NCI-H69 (cell line): ENCODE measurements at regions not wholly inside any gene's neighbourhood (a gene's known extent, or its start where the extent isn't known, plus 50 kb on each side); places are given as distances from the start of the nearest gene placed in this dataset.

Source experiments
- DNase-seq: peaks from one replicate; lab custom pipeline; 2025; lab: John Stamatoyannopoulos, UW

DNA sequence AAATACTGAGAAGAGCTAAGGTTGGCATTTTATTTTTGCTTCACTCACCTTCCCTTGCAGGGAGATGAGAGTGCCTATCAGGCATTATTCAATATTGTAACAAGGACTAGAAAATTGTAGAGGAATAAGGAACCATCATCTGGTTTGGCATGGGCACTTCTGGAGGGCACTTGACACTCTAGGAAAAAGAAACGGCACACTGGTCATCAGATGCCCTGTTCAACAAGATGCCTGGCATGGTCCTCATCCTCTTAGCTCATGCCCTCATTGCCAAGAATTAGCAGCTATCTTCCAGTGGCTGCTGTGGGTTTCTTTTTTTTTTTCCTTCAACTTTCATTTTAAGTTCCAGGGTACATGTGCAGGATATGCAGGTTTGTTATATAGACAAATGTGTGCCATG, 95.1 kb upstream of the ESRRG start:
- DNase-seq: no peak

DNA sequence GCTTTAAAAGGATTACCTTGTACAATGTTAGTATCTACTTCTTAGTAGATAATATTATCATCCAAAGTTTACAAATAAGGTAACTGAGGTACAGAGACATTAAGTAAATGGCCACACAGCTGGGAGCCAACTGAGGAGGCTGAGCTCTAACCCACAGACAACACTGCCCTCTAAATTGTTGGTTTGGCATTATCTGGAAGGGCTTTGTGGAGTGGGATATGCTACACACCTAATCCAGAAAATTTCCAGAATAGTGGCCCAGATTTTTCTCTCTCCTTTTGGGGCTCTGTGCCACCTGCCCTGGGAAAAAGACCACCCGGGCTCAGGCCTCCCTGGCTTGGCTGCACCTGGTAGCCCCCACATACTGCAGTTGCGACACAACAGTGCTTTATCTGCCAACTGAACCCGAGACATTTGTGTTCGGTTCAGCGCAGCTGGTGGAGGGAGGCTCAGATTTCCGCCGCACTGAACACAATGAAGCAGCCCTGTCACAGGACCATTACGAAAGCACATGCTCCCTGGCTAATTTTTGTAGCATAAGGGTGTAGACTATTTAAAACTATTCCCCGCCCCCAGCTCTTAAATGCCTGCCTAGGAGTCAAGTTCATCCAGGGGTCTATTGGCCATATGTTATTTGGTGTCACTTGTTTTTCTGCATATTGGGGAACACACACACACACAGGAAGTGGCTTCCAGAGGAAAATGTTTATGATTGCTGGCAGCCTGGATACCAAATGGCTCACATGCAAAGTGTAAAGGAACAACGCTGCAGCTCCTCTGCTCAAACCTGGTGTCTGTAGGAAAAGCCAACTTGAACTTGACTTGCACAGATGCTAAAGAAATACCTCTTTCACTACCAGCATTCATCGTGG, 92.3 kb upstream of the ESRRG start:
- peak; percentile 98 for DNase-seq

DNA sequence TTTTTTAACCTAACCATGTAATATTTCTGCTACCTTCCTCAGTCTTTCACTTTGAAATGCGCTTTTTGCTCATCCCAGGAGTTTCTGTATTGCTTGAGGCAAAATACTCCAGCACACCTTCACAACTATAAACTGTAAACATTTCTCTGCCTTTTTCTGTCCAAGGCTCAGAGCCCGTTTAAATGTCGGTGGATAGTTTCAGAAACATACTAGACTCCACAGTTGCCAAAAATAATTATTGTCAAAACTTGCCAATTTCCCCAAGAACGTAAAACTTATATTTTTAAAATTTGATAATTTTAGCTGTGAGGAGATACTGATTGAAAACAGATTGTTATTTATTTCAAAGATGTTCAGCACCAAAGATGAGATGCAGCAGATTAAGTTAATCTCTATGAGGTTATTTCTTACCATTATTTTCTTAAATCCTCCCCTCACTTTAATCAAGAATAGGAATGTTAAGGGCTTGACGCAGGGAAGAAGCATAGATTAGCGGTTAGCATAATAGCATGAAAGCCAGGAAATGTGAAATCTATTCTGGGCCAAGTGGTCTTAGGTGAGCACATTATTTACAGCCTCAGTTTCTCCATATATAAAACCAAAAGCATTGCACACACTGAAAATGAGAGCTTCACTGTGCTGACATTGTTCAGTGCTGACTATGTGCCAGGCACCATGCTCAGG, 91.5 kb upstream of the ESRRG start:
- DNase-seq: peak; percentile 54

DNA sequence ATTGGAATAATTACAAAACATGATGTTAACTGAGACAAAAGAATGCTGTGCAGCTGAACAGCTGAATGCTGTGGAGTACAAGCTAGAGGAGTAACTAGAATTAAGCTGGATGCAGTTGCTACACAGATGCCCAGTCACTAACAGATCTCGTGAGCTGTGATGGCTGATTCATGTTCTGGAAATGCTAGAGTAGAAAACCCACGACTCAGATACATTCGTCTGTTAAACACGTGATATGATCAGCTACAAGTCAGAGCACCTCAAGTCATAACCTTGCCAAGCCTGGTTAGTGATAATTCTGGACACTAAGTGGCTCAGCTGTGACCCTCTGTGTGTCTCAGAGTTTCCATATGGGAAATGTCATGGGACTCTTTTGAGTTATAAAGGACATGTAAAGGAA, 89.7 kb upstream of the ESRRG start:
- peak; percentile 16 for DNase-seq

DNA sequence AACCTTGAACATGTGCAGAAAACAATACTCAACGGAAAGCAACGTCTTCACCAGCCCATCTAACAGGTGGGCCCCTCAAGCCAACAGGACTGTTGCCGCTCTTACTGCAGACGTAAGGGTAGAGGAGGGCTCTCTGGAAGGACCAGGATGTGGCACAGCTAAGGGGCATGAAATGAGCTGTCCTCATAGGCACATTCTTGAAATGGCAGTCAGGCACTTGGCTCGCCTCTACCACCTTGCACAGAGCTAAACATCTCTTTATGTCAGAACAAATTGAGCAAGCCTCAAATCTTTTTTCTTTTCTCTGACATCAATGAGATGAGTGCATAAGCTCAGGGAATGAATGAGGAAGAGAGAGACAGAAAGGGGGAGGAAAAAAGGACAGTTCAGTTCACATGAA, 86.4 kb upstream of the ESRRG start:
- DNase-seq: no peak

DNA sequence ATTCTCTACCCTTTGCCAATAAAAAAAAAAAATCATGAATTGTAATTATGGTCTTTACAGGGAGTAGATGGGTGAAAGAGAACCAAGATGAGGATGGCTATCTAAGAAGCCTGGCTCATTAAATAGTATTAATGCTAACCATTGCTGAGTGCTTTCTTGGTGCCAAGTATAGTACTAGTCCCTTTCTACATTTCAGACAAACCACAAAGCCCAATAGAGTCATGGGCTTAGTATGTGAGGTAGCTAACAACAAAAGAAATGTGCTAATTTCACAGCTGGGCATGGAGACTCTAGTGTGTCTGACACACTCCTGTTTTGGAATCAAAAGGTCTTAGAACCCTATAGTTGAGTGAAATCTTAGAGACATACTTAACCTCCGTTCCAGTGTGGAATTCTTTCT, 84.5 kb upstream of the ESRRG start:
- no peak for DNase-seq

GRCh38 chr1:216805953-216806352, 82.7 kb upstream of the ESRRG start:
- DNase-seq: peak; percentile 95

DNA sequence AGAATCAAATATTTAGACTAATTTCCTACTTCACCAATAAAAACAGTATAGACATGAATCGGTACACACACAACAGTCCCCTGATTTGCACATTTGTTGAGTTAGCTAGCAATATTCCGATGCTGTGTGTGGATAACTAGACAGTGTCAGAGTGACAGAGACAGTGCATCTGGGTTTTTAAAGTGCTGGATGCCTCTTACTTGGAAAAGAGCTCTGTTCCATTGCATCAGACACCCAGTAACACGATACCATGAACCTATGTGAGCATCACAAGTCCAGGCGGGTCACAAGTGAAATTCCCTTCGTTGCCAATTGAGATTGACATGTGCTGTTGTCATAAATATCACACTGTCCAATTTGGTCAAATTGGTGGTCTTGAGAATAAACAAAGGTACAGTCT, 82.0 kb upstream of the ESRRG start:
- peak; percentile 86 for DNase-seq

DNA sequence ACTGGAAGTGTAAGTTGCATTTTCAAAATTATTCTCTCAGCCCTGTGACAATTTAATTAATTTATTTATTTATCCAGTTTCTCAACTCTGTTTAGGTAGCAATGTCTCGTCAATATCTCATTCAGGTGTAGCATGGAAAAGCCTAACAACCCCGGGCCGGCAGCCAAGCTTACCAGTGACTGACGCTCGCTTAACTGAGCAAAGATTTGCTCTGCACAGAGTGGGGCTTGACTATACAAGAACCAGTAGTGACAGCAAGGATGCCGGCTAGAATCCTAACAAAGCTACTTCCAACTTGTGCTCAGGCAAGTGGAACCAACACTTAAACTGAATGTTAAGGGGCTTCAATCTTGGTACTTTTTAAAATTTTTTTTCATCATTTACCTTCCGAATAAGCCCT, 80.9 kb upstream of the ESRRG start:
- peak; percentile 88 for DNase-seq

GRCh38 chr1:216794586-216794985, 71.4 kb upstream of the ESRRG start:
- no peak for DNase-seq

DNA sequence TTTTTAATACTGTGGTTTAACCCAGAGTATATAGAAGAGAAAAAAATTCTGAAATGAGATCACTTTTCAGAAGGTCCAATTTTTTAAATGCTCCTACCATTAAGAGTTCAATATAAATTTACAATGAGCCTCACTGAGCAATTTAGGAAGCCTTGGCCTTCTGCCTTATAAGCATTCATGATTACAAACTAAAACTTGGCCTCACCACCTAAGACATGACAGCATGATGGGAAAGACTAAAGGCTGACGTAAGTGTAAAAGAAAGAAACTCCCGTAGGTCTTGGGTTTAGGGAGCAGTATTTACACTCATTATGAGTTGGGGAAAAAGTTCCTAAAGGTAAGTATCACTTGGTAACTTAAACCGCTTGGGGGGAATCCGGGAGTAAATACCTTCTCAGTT, 70.7 kb upstream of the ESRRG start:
- no peak for DNase-seq

DNA sequence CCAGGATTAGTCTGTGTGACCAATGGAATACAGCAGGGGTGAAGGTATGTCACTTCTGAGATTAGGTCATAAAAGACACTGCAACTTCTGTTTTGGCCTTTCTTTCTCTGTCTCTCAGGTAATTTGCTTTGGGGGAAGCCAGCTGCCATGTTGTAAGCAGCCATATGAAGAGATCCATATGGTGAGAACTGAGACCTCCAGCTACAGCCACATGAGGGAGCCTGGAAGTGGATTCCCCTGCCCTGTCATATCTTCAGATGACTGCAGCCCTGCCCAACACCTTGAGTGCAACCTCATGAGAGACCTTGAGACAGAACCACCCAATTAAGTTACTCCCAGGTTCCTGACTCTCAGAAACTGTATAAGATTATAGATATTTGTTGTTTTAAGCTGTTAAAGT, 70.1 kb upstream of the ESRRG start:
- DNase-seq: peak; percentile 60

DNA sequence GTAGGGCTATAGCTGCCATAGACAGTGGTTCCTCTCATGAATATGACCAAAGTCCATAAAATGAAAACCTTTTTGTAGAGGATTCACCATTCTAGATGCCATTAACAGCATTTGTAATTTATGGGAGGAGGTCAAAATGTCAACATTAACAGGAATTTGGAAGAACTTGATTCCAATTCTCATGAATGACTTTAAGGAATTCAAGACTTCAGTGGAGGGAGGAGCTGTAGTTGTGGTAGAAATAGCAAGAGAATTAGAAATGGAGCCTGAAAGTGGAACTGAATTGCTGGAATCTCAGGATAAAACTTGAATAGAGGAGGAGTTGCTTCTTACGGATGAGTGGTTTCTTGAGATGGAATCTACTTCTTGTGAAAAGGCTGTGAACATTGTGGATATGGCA, 65.4 kb upstream of the ESRRG start:
- no peak for DNase-seq

GRCh38 chr1:216785737-216786136, 62.5 kb upstream of the ESRRG start:
- DNase-seq: no peak

- no peak for DNase-seq
Measured at GRCh38 chr1:216785221-216785620, 62.0 kb upstream of the ESRRG start.

GRCh38 chr1:216779686-216780085, 56.5 kb upstream of the ESRRG start:
- DNase-seq: peak; percentile 38

DNA sequence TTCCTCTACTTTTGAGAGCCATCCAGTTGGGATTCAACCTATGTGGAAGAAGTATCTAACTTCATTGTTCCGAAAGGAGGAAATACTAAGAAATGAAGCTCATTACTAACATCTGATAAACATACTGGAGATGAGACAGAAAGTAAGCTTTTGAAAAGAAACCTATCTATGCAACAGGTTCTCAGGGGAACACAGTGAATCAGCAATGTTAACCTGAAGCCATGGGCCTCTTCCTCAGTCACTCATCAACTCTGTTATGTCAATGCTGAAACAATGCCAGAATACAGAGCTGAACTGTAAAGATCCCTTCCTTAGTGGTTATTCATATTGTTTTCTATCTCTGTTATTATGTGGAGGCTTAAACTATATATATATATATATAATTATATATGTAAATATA, 55.5 kb upstream of the ESRRG start:
- DNase-seq: peak; percentile 55

DNA sequence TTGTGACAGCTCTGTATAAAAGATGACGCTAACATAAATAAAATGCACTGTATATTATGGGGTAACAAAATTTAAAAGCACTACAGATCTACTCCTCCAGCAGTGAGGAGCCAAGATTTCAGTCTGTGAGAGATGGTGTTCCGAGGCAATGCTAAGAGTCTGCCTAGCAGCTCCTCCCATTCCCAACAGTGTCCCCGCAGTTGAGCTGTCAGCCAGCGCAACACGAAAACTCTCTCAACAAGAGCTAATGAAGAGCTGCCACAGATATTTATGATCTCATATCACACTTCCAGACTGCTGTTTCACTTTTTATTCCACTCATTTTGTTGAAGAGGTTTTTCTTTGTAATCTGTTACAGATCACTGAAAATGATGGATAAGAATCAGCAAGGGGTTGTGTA, 53.9 kb upstream of the ESRRG start:
- DNase-seq: peak; percentile 22
